Lower leg skin (tissue), 3 donors: ENCODE measurements at regions not wholly inside any gene's neighbourhood (a gene's known extent, or its start where the extent isn't known, plus 50 kb on each side); places are given as distances from the start of the nearest gene placed in this dataset.

ENCODE experiments used
- POLR2A ChIP-seq, 2 donors: fragments of 450-650 bp; IDR thresholded peaks; one replicate each; pipeline ENCODE4 v1.6.1; 2016 to 2017; ENCODE audit warnings: antibody characterized with exemption in 2 of 2, mild to moderate bottlenecking in 1 of 2, moderate library complexity in 1 of 2
- TF ChIP-seq, protein P1 (sequence below), 3 donors: fragments of 450-650 bp; IDR thresholded peaks; one replicate each; pipeline ENCODE4 v1.5.1; 2016; ENCODE audit warnings: antibody characterized with exemption in 3 of 3, mild to moderate bottlenecking in 3 of 3, moderate library complexity in 2 of 3

DNA sequence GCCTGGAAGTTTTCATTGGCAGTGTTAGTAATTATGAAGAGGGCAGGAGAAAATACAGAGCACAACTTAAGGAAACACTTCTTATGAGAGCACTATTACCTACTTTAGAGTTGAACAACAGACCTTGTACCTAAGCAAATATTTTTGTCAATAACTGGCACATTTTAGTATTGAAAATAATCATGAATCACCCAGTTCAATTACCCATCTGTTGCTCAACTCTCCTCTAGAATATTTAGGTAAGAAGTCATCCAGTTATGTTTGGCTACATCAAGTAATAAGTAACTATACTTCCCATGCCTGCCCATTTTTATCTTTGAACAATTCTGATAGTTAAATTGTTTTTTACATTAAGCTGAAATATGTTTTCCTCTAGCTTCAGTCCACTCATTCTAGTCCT lies 893.4 kb downstream of the DIAPH3 start:
- no peak for TF ChIP-seq POLR2A (IDR thresholded peaks at IDR 0.05)
- TF ChIP-seq, protein P1, sequence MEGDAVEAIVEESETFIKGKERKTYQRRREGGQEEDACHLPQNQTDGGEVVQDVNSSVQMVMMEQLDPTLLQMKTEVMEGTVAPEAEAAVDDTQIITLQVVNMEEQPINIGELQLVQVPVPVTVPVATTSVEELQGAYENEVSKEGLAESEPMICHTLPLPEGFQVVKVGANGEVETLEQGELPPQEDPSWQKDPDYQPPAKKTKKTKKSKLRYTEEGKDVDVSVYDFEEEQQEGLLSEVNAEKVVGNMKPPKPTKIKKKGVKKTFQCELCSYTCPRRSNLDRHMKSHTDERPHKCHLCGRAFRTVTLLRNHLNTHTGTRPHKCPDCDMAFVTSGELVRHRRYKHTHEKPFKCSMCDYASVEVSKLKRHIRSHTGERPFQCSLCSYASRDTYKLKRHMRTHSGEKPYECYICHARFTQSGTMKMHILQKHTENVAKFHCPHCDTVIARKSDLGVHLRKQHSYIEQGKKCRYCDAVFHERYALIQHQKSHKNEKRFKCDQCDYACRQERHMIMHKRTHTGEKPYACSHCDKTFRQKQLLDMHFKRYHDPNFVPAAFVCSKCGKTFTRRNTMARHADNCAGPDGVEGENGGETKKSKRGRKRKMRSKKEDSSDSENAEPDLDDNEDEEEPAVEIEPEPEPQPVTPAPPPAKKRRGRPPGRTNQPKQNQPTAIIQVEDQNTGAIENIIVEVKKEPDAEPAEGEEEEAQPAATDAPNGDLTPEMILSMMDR (IDR thresholded peaks at IDR 0.05), result no peak
